HepG2 (cell line): ENCODE measurements at regions not wholly inside any gene's neighbourhood (a gene's known extent, or its start where the extent isn't known, plus 50 kb on each side); places are given as distances from the start of the nearest gene placed in this dataset.

Experiments
- ARNT2 ChIP-seq: sonication (generic); formaldehyde crosslinking; IDR thresholded peaks from 2 replicates; pipeline ENCODE4 v1.8.0; 2022; ENCODE audit warnings: mild to moderate bottlenecking, low read depth, missing genetic modification reagents, moderate library complexity
- ATF1 ChIP-seq: IDR thresholded peaks from 2 replicates; pipeline ENCODE4 v1.6.1; 2016; ENCODE audit warnings: mild to moderate bottlenecking, control low read depth
- CBX1 ChIP-seq: IDR thresholded peaks from one replicate; pipeline ENCODE4 v1.6.1; 2016; ENCODE audit warnings: antibody characterized with exemption, low read depth
- ETV6 ChIP-seq: sonication (generic); formaldehyde crosslinking; conservative IDR thresholded peaks from 2 replicates; pipeline ENCODE4 v1.4.0; 2020; ENCODE audit warnings: missing genetic modification reagents
- HES4 ChIP-seq: sonication (generic); formaldehyde crosslinking; IDR thresholded peaks from 2 replicates; pipeline ENCODE4 v1.9.0; 2021; ENCODE audit warnings: mild to moderate bottlenecking, missing genetic modification reagents, borderline replicate concordance
- KMT2B ChIP-seq: IDR thresholded peaks from 2 replicates; pipeline ENCODE4 v1.6.1; 2016; ENCODE audit warnings: missing genetic modification reagents, missing compliant biosample characterization
- NONO ChIP-seq, 2 experiments: fragments of 450-650 bp in 1 of 2; sonication (generic) in 1 of 2; formaldehyde crosslinking in 1 of 2; IDR thresholded peaks in 1 of 2; conservative IDR thresholded peaks in 1 of 2; 2 replicates each; pipeline versions ENCODE4 v1.6.1 to v1.8.0; 2017 to 2022; ENCODE audit warnings: mild to moderate bottlenecking in 1 of 2, missing genetic modification reagents in 1 of 2, moderate library complexity in 1 of 2
- SALL1 ChIP-seq: sonication (generic); formaldehyde crosslinking; IDR thresholded peaks from 2 replicates; pipeline ENCODE4 v1.8.0; 2022; ENCODE audit warnings: mild to moderate bottlenecking, missing genetic modification reagents
- SP1 ChIP-seq, 2 experiments: fragments of 450-650 bp in 1 of 2; sonication (generic) in 1 of 2; formaldehyde crosslinking in 1 of 2; IDR thresholded peaks; 2 replicates each; pipeline versions ENCODE4 v1.4.0 to v1.6.1; 2016 to 2020; ENCODE audit warnings: missing genetic modification reagents in 1 of 2
- U2AF1 ChIP-seq: fragments of 200-400 bp; formaldehyde crosslinking; optimal IDR thresholded peaks from 2 replicates; pipeline ENCODE3; 2017; ENCODE audit warnings: mild to moderate bottlenecking, low read depth, low read length
- ZNF563 ChIP-seq: sonication (generic); formaldehyde crosslinking; IDR thresholded peaks from 2 replicates; pipeline ENCODE4 v1.8.0; 2022; ENCODE audit warnings: mild to moderate bottlenecking, moderate library complexity, missing genetic modification reagents
- ZNF772 ChIP-seq: sonication (generic); formaldehyde crosslinking; IDR thresholded peaks from 2 replicates; pipeline ENCODE4 v1.5.0; 2020; ENCODE audit warnings: mild to moderate bottlenecking, missing genetic modification reagents
- ZNF788 ChIP-seq: sonication (generic); formaldehyde crosslinking; IDR thresholded peaks from 2 replicates; pipeline ENCODE4 v1.5.0; 2020; ENCODE audit warnings: mild to moderate bottlenecking, missing genetic modification reagents, borderline replicate concordance
- ZNF792 ChIP-seq: IDR thresholded peaks from 2 replicates; pipeline ENCODE4 v1.6.1; 2016
- ZNF878 ChIP-seq: sonication (generic); formaldehyde crosslinking; IDR thresholded peaks from 2 replicates; pipeline ENCODE4 v1.8.1; 2023; ENCODE audit warnings: mild to moderate bottlenecking, missing genetic modification reagents, moderate library complexity
- TF ChIP-seq, protein P1 (sequence below): sonication (generic); formaldehyde crosslinking; IDR thresholded peaks from 2 replicates; pipeline ENCODE4 v1.8.1; 2023; ENCODE audit warnings: mild to moderate bottlenecking, moderate library complexity, missing genetic modification reagents
- TF ChIP-seq, protein P2 (sequence below): sonication (generic); formaldehyde crosslinking; IDR thresholded peaks from 2 replicates; pipeline ENCODE4 v1.4.0; 2020; ENCODE audit warnings: mild to moderate bottlenecking, missing genetic modification reagents
- TF ChIP-seq, protein P3 (sequence below): sonication (generic); formaldehyde crosslinking; IDR thresholded peaks from 2 replicates; pipeline ENCODE4 v1.8.0; 2022; ENCODE audit warnings: low read depth, missing genetic modification reagents
- TF ChIP-seq, protein P4 (sequence below): sonication (generic); formaldehyde crosslinking; IDR thresholded peaks from 2 replicates; pipeline ENCODE4 v1.4.0; 2020; ENCODE audit warnings: missing genetic modification reagents, mild to moderate bottlenecking, borderline replicate concordance

DNA sequence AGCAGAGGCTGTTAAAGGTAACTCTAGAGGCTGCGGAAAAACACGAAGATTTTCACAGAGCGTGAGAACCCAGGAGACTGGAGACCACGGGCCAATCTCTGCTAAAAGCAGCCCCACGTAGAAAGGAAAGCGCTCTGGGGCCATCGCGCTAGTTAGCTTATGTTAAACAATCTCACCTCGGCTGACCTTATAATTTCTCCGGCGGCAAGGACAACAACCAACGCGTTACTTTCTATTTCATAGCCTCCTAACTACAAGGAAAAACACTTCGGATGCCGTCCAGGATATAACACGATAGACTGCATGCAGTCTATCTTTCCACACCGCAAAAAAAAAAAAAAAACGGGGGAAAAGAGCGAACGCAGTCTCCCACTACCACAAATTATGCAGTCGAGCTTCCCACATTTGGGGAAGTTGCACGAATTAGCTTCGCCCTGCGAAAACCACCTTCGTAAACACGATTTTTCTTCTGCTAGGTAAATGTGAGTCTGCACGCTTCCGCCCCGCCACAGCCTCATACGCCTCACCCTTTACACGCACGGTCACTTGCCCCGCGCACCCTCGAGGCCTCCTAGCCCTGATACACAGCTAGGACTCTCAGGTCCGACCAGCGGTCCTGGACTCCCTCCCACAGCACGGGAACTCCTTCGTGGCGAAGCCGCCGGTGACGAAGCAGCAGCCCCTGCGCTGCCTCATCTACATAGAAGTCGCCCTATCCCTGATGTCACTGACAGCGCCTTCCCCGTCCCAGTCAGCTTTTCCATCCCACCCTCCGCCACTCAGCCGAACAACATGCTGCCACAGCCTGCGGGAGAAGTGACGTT is 87.8 kb downstream of the PRKAB2 start (continued):
- TF ChIP-seq, protein P1, sequence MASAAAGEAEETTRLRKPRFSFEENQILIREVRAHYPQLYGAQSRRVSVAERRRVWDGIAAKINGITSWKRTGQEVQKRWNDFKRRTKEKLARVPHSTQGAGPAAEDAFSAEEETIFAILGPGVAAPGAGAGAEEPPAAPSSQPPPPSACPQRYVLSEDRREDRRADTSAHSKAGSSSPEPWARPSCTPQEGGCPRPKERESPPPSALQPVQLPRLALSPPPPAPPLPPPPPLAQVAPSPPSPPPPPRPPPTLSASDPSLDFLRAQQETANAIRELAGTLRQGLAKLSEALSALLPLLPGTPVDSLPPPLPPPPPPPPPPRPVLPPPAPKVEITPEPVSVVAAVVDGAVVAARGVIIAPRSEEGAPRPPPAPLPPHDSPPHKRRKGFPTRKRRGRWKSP (CRISPR knock-in tag): 0 out of 2 replicates have a peak, but pooled peaks have one; percentile 20
- 0 out of 2 replicates have a peak, but pooled peaks have one; percentile 37 for TF ChIP-seq KMT2B (CRISPR knock-in tag)
- TF ChIP-seq NONO (IDR thresholded peaks at IDR 0.05): no peak
- peak; percentile 67; the same call in 1 of the 2 replicates for TF ChIP-seq NONO (CRISPR knock-in tag; conservative IDR thresholded peaks at IDR 0.05)
- TF ChIP-seq, protein P2, sequence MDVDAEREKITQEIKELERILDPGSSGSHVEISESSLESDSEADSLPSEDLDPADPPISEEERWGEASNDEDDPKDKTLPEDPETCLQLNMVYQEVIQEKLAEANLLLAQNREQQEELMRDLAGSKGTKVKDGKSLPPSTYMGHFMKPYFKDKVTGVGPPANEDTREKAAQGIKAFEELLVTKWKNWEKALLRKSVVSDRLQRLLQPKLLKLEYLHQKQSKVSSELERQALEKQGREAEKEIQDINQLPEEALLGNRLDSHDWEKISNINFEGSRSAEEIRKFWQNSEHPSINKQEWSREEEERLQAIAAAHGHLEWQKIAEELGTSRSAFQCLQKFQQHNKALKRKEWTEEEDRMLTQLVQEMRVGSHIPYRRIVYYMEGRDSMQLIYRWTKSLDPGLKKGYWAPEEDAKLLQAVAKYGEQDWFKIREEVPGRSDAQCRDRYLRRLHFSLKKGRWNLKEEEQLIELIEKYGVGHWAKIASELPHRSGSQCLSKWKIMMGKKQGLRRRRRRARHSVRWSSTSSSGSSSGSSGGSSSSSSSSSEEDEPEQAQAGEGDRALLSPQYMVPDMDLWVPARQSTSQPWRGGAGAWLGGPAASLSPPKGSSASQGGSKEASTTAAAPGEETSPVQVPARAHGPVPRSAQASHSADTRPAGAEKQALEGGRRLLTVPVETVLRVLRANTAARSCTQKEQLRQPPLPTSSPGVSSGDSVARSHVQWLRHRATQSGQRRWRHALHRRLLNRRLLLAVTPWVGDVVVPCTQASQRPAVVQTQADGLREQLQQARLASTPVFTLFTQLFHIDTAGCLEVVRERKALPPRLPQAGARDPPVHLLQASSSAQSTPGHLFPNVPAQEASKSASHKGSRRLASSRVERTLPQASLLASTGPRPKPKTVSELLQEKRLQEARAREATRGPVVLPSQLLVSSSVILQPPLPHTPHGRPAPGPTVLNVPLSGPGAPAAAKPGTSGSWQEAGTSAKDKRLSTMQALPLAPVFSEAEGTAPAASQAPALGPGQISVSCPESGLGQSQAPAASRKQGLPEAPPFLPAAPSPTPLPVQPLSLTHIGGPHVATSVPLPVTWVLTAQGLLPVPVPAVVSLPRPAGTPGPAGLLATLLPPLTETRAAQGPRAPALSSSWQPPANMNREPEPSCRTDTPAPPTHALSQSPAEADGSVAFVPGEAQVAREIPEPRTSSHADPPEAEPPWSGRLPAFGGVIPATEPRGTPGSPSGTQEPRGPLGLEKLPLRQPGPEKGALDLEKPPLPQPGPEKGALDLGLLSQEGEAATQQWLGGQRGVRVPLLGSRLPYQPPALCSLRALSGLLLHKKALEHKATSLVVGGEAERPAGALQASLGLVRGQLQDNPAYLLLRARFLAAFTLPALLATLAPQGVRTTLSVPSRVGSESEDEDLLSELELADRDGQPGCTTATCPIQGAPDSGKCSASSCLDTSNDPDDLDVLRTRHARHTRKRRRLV (CRISPR knock-in tag): peak; percentile 100
- TF ChIP-seq, protein P3, sequence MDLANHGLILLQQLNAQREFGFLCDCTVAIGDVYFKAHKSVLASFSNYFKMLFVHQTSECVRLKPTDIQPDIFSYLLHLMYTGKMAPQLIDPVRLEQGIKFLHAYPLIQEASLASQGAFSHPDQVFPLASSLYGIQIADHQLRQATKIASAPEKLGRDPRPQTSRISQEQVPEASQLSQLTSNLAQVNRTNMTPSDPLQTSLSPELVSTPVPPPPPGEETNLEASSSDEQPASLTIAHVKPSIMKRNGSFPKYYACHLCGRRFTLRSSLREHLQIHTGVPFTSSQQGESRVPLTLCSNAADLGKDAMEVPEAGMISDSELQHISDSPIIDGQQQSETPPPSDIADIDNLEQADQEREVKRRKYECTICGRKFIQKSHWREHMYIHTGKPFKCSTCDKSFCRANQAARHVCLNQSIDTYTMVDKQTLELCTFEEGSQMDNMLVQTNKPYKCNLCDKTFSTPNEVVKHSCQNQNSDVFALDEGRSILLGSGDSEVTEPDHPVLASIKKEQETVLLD (CRISPR knock-in tag): no peak
- peak; percentile 67; the same call in 1 of the 2 replicates for TF ChIP-seq ATF1
- 0 out of 2 replicates have a peak, but pooled peaks have one; percentile 41 for TF ChIP-seq ETV6
- 0 out of 2 replicates have a peak, but pooled peaks have one; percentile 24 for TF ChIP-seq ZNF792 (CRISPR knock-in tag)
- peak; percentile 76; the same call in 1 of the 2 replicates for TF ChIP-seq ZNF772 (CRISPR knock-in tag)
- TF ChIP-seq ZNF563 (CRISPR knock-in tag): peak; percentile 34; the same call in 1 of the 2 replicates
- TF ChIP-seq, protein P4, sequence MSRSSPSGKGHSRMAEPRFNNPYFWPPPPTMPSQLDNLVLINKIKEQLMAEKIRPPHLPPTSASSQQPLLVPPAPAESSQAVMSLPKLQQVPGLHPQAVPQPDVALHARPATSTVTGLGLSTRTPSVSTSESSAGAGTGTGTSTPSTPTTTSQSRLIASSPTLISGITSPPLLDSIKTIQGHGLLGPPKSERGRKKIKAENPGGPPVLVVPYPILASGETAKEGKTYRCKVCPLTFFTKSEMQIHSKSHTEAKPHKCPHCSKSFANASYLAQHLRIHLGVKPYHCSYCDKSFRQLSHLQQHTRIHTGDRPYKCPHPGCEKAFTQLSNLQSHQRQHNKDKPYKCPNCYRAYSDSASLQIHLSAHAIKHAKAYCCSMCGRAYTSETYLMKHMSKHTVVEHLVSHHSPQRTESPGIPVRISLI (CRISPR knock-in tag): peak; percentile 73; the same call in 1 of the 2 replicates
- TF ChIP-seq U2AF1: peak; percentile 78
- peak; percentile 69; the same call in 1 of the 2 replicates for TF ChIP-seq HES4 (CRISPR knock-in tag)
- no peak for TF ChIP-seq ZNF878
- TF ChIP-seq SP1 (IDR thresholded peaks at IDR 0.05): no peak
- TF ChIP-seq SP1 (CRISPR knock-in tag; IDR thresholded peaks at IDR 0.05): peak; percentile 18; the same call in 1 of the 2 replicates
- peak; percentile 50; the same call in 1 of the 2 replicates for TF ChIP-seq SALL1 (CRISPR knock-in tag)
- peak; percentile 62 for TF ChIP-seq CBX1
- peak; percentile 67 for TF ChIP-seq ARNT2 (CRISPR knock-in tag)
- 0 out of 2 replicates have a peak, but pooled peaks have one; percentile 64 for TF ChIP-seq ZNF788
